Occipital lobe (tissue), 1 donor: ENCODE measurements at regions not wholly inside any gene's neighbourhood (a gene's known extent, or its start where the extent isn't known, plus 50 kb on each side); places are given as distances from the start of the nearest gene placed in this dataset.
"Not testable (repeated sequence)": the region's sequence is repeated elsewhere in the genome, so short reads cannot be mapped to it uniquely, and the experiment has no call there.

Source experiments
- DNase-seq: peaks from one replicate; lab custom pipeline; 2025; lab: John Stamatoyannopoulos, UW

DNA sequence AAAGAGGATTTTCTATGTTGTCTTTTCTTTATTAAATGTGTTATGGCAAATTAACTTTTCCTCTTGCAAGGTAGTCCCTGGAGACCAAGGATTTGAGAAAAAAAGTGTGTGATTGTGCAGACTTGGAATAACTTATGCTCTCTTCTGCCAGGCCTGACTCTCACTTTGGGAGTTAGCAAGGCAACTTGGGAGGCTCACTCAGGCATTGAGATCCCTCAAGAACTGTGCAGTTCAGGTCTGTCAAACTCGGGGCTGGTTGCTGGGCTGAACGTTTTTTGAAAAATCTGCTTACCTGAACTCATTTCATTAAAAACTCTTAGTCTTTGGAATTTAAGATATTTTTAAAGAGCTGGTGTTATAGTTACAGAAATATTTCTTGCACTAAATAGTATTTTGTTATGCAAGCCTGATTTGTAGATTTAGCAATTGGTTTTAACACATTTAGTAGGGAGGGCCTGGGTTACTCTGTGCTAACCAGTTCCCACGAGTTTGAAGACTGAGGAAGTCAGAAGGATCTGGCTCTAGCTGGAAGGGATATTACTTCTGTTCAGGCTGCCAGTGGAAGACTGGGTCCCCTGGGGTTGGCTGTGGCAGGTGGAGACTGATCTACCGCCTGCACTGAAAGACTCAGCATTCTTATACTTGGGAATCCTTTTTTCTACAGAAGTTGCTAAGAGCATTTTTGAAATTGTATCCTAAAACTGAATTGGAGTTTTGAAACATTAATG is 150.4 kb upstream of the PCSK5 start:
- no peak for DNase-seq

DNA sequence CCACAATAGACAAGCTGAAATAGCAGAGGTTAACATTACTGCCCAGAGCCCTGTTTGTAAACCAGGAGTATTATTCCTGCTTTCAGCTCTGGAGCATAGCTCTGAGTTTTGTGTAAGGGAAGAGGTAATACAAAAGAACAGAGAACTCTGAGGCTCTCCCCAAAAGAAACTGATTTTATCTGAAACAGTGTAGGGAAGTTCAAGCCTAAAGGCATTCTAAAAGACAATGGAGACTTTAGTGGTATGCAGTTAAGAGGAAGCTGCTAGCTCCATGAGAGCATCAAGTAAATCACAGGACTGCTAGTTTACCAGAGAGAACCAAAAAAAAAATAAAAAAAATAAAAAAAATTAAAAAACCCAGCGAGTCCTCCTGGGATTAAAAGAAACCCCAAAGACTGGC is 146.6 kb upstream of the PCSK5 start:
- DNase-seq: no peak

DNA sequence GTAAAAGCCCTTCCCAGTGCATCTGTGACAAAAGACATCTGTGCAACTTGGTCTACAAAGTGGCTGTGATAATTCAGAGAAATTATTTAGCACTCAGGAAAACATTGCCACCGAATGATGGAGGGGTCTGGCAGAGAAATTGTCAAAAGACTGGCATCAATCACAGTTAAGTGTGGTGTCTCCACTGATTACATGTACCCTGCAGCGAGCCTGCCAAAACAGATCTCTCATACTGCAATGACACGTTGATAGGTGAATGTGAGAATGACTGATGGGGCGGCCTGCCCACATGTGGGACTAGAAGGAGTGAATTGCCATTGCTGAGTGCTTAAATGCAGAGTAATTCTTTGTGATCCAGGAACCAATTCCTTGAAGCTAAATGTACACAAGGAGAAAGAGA is 136.4 kb upstream of the PCSK5 start:
- DNase-seq: no peak

DNA sequence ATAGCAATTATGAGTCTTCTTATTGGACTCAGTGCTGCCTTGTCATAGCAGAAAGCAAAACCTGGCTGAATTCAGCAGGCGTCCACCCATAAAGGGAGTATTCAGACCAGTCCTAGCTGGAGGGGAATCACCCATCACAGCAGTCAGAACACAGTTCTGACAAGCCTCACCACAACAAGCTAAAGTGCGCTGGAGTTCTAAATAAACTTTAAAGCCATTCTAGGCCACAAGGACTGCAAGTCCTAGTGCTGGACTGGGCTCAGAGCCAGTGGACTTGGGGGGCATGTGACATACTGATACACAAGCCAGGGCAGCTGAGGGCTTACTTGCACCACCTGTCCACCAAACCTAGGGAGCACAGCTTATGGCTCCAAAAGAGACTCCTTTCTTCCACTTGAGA is 115.3 kb upstream of the PCSK5 start:
- no peak for DNase-seq

DNA sequence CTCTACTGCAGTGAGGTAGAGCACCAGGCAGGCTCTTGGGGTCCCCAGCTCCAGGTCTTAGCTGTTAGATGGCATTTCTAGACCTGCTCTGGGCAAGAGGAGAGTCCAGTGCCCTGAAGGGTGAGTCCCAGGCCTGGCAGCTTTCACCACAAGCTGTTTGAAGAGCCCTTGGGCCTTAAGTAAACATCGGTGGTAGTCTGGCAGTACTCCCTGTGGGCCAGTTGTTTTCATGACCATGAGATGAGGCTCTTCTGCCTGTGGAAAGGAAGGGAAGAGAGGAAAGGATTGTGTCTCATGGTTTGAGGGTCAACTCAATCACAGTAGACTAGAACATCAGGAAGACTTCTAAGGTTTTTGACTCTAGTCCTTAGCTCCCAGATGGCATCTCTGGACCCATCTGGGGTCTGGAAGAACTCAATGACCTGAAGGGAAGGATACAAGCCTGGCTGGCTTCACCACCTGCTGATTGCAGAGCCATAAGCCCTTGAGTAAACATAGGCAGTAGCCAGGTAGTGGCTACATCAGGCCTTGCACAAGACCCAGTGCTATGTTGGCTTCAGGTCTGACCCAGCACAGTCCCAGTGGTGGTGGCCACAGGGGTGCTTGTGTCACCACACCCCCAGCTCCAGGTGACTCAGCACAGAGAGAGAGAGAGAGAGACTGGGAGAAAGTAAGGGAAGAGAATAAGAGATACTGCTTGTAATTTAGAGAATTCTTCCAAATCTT is 114.3 kb upstream of the PCSK5 start:
- no peak for DNase-seq

DNA sequence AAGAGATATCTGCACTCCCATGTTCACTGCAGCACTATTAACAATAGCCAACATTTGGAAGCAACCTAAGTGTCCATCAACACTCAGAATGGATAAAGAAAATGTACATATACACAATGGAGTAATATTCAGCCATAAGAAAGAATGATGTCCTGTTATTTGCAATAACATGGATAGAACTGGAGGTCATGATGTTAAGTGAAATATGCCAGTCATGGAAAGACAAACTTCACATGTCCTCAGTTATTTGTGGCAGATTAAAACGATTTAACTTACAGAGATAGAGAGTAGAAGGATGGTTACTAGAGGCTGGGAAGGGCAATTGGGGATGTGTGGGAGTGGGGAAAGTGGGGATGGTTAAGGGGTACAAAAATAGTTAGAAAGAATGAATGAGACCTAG is 110.3 kb upstream of the PCSK5 start:
- no peak for DNase-seq

DNA sequence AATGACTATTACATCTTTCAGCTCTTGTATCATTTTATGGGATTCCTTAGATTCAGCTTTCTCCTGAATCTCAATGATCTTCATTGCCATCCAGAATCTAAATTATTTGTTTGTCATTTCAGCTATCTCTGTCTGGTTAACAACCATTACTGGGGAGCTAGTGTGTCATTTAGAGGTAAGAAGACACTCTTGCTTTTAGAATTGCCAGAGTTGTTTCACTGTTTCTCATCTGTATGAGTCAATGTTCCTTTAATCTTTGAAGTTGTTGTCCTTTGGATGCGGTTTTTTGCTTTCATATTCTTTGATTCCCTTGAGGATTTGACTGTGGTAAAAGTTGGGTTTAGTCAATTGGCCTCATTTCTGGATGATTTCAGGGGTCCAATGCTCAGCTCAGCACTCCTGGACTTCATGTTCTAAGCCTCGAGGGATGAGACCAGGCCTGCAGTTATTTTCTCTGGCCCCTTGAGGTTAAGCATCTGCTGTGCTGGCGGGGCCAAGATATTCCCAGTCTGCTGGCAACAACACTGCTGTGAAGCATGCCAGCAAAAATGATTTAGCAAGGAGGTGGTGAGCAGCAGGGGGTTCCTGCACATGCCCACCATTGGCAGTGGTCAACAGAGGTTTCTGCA is 102.4 kb upstream of the PCSK5 start:
- DNase-seq: no peak

DNA sequence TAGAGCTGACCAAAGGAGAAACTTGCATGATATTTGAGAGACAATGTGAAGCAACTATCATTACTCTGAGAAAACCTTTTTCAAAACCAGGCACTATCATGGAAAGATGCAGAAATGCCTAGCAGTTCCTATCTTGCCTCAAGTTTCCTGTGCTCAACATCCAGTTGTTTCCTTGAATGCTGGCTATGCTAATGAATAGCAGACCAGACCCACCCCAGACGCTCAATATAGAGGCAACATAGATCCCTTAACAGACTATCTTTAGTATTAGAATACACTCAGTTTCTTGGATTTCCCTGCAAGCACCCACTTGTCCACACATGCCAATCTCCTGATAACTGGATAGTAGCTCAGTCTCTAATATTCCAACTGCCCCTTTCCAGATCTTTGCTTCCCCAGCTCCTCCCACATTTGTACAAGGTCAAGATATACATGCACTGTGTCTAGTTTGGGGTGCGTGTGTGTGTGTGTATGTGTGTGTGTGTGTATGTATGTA is 93.3 kb upstream of the PCSK5 start:
- no peak for DNase-seq

DNA sequence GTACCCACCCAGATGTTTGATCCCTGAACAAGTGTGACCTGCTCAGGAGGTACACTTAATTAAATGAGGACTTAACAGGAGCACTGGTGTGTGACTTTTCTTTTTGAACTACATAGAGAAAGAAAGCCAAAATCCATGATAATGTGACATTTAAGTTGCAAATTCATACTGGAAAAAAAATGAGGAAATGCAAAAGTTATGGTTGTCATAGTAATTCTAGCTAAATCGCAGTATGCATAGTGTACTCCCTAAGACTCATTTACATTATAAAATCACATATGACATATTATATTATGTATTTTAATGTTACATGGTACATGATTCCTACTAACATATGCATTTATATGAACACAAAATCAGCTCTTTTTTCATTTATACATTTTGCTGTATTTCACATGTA is 92.0 kb upstream of the PCSK5 start:
- no peak for DNase-seq

DNA sequence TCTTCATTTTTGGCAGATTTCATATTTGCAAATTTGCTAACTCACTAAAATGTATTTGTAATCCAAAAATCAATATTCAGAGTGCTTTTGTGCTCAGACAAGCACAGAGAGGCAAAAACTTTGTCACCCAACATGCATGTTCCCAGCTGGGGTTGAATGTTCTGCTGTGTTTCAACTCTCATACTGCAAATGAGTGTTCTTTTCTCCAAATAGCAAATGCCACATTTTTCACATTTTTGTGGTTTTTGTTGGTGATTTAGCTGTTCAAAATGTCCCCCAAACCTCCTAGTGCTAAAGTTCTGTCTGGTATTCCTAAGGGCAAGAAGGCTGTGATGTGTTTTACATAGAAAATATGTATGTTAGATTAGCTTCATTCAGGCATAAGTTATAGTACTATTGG is 87.3 kb upstream of the PCSK5 start:
- DNase-seq: no peak

DNA sequence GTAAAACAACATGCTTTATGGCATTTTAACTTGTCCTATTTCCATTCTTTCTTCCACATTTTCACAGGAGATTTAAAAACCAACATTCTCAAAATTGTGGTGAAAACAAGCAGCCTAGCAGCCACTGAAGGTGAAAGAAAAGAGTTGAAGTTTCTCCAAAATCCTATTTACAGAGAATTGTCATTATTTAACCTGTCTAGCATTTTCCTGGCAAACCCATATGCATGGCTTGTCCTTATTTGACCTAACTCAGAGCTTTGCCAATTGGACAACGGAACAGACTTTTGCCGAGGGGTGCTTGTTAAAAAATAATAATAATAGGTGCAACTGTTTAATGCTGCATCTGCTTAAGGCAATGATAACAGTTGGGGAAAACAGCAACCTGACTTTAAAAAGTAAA is 80.4 kb upstream of the PCSK5 start:
- DNase-seq: no peak

DNA sequence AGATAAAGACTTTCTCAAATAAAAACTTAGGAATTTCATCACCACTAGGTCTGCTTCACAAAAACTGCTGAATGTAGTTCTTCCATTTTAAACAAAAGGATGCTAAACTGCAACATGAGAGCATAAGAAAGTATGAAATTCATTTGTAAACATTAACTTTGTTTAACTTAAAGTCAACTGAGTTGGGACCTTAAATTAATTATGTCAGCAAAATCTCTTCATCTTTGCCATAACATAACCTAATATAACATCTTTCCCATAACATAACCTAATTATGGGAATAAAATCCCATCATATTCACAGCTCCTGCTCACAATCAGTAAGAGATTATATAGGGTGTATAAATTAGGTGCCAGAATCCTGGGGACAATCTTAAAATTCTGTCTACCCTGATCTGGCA is 78.8 kb upstream of the PCSK5 start:
- no peak for DNase-seq

DNA sequence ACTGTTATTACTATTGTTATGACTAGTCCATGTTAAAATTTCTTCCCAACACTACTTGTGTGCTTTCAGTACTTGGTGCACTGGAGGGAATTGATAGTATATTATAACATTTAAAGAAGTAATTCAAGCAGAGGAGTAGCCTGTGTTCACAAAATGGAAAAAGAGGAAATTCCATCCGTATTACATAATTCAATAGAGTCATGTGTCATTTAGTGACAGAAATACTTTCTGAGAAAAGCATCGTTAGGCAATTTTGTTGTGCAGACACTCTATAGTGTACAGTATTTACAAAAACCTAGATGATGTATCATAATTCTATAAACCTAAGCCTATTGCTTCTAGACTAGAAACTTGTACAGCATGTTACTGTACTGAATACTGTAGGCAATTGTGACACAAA is 78.3 kb upstream of the PCSK5 start:
- DNase-seq: no peak

DNA sequence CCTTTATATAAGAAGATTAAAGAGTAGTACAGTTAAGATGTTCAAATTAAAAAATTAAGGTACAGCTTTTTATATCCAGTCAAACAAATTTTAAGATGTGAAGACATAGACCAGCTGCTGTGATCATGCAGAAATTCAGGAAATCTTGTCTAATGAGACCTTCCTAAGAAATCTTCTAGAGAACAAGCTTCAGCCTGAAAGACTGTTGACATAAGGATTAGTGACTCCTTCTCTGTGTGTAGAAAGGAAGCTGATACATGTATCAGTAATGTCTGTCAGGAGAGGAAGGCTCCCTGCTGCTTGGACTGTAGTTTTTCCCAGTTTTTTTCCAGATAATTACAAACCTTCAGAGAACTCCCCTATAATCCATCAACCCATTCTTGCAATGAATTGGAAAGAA is 75.8 kb upstream of the PCSK5 start:
- DNase-seq: no peak

DNA sequence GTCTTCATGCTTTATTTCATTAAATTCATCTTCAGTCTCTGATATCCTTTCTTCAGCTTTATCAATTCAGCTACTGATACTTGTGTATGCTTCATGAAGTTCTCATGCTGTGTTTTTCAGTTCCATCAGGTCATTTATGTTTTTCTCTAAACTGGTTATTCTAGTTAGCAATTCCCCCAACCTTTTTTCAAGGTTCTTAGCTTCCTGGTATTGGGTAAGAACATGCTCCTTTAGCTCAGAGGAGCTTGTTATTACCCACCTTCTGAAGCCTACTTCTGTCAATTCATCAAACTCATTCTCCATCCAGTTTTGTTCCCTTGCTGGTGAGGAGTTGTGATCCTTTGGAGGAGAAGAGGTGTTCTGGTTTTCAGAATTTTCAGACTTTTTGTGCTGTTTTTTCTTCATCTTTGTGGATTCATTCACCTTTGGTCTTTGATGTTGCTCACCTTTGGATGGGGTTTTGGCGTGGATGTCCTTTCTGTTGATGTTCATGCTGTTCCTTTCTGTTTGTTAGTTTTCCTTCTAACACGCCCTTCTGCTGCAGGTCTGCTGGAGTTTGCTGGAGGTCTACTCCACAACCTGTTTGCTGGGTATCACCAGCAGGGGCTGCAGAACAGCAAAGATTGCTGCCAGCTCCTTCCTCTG is 69.9 kb upstream of the PCSK5 start:
- DNase-seq: not testable (repeated sequence)

DNA sequence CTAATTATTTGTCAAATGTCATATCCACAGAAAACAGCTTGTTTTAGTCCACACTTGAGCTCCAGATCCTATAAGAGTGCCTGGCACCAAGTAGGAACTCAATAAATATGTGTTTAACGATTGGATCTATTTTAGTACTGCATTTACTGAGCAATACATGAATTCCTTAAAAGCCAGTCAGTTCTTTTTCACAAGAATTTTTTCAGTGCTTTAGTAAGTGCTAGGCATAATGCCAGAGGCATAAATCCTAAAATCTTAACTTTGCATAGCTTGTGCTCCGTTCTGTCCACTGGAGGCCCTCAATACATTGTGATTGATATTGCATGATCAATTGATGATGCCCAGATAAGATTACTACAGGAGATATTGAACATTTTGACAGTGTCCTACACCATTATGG is 67.3 kb upstream of the PCSK5 start:
- no peak for DNase-seq

DNA sequence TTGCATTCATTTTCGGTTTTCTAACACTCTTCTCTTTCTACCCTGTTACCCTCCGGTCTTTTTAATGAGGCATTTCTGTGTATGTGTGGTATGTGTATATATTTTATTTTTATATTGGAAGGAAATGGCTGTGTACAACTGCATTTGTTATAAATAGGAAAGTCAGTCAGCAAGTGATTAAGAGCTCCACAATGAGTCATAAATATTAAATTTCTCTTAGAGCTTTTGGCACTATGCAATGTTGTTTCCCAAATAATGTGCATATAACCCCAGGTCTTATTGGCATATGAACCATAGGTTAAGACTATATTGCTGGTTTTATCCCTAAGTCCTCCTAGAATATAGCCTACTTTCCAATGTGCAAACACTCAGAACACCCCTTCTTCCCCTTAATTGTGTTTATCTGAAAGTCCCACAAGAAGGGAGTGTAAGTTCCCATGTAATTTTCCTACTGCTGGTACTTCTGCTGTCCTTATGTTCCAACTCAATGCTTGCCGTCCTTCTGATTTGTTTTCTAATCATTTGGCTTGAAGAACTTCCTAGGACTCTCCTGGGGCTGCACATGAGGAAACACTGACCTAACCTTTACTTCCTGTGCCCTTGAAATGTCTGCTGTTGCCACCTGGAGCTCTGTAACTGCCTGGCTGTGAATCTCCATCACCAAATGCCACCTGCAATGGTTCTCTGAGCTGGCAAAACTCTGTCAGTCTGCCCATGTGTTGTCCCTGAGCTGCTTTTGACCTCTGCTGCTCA is 65.5 kb upstream of the PCSK5 start:
- DNase-seq: no peak

DNA sequence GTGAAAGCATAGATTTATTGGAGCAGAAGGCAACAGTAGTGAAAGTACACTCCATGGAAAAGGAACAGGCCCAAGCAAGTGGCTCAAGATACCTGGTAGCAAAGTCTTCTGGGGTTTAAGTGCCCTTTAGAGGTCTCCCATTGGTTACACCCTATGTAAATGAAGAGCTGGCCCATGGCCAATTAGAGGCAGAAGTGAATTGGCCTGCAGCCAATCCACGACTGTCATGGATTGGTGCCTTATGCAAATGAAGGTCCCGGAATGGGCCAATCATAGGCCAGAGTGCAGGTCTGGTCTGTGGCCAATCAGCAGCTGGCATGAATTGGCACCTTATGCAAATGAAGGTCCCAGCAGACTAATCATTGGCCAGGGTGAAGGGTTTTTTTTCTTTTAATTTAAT is 64.2 kb upstream of the PCSK5 start:
- no peak for DNase-seq

DNA sequence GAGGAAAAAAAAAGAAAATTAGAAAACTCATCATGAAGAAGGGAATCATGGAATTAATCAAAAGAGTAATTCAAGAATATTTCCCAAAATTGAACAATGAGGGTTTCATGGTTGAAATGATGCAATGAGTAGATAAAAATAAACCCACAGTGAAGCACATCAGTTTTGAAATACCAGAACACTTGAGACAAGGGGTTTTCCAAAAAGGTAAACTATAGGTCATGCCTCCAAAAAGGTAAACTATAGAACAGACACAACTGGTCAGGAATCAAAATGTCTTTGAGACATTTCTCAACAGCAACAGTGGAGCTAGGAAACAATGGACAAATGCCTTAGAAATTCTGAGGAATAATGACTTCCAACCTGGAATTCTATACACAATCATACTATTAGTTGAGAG is 60.2 kb upstream of the PCSK5 start:
- no peak for DNase-seq

DNA sequence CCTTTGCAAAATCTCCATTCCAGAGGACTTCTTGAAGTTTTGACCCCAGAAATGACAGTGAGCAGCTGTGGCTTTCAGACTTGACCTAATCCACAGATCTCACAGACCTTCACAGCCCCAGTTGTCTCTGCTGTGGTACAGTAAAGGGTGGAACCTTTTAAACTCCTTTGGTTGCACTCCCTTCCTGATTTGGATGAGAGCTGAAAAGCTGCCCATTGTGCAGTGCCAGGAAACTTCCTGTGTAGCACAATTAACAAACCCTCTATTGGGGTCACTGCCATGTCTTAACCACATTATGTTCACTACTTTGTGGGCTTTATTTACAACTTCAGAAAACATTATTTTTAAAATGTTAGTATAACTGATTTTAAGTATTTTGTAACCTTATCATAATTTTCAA is 56.7 kb upstream of the PCSK5 start:
- no peak for DNase-seq

DNA sequence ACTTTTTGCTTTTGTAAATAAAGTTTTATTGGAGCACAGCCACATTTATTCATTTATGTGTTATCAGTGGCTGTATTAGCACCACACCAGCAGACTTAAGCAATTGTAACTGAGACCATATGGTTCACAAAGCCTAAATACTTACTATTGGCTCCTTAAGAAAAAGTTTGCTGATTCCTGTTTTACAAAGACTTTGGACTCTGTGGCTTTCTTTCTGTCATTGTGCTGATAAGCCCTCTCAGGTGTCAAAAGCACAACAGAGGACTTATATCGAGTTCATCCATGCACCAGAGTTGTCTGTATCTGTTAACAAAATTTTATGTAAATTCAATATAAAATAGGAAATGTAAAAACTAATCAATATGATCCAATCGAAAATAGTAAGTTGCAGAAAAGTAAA is 55.6 kb upstream of the PCSK5 start:
- DNase-seq: no peak
